ENCODE measurements at regions not wholly inside any gene's neighbourhood (a gene's known extent, or its start where the extent isn't known, plus 50 kb on each side); places are given as distances from the start of the nearest gene placed in this dataset.

DNA sequence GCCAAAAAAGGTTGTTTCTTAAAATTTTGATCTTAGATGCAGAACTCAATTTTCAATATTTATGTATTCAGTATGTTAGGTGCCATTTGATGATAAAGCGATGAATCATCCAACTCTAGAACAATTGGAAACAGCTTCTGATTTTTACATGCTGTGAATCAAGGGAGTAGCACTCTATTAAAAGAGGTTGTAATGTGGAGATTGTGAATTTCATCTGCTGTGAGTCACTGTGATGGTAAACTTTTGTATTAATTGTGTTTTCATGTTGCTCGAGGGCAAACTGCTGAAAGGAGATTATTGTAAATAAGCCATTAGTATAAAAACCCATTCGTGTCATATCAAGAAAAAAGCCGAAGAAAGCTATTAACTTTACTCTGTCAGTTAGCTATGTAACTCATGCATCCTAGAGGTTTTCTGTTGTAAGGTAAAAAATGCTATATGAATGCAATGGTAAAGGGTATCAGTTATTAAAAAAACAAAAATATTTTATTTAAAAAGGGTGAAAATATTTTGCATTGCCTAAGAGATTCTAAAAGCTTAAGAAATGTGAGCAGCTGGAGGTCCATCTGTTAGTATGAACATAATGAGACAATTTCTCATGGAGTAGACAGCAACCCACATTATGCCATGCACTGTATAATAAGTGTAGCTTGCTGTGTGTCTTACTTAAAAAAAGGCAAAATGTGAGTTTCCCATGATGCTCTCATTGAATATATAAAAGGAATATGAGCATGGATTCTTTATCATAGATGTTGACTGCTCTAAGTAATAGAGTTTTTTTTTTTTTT is 511.0 kb upstream of the PCDH15 start:
- Histone ChIP-seq H3K9me3 (replicated peaks; ENCODE audit: control insufficient read depth, insufficient read depth, low read length) (no peaks in the 10 kb centered on the region), H2AFZ (ENCODE audit: control insufficient read depth, low read depth, low read length) (no peak overlapping the region), H3K4me3 (no peak overlapping the region), H3K79me2 (ENCODE audit: control insufficient read depth, insufficient read depth, low read length) (no peaks in the 10 kb centered on the region), H3K9ac (ENCODE audit: control insufficient read depth, insufficient read depth, low read length) (no peak overlapping the region), H3K4me1 (ENCODE audit: control insufficient read depth, insufficient read depth, low read length) (no peaks in the 10 kb centered on the region), H3K27ac (ENCODE audit: control insufficient read depth, insufficient read depth) (no peak overlapping the region), H4K20me1 (ENCODE audit: control insufficient read depth, insufficient read depth) (no peaks in the 10 kb centered on the region), H3K4me2 (ENCODE audit: control insufficient read depth, insufficient read depth) (no peak overlapping the region), H3K36me3 (ENCODE audit: control insufficient read depth in 2 of 2, insufficient read depth in 2 of 2, low read length in 1 of 2) (no peaks in the 10 kb centered on the region), H3K27me3 (replicated peaks in 1 of 2; ENCODE audit: control insufficient read depth in 2 of 2, insufficient read depth in 2 of 2, low read length in 1 of 2) (no peaks in the 10 kb centered on the region)
- SMC1A ChIA-PET (ENCODE audit: uncharacterized antibody, unreplicated experiment) = no interaction called here
- DNase-seq (ENCODE audit: low read depth, low spot score) = no peak
- no peak for FAIRE-seq
- CTCF ChIA-PET = no interaction called here
- in situ Hi-C loops (cut with MboI) (no loop called here), intact Hi-C loops (cut with micrococcal nuclease; ENCODE audit: unreplicated experiment) (no loop called here)
- TF ChIP-seq, protein P1, sequence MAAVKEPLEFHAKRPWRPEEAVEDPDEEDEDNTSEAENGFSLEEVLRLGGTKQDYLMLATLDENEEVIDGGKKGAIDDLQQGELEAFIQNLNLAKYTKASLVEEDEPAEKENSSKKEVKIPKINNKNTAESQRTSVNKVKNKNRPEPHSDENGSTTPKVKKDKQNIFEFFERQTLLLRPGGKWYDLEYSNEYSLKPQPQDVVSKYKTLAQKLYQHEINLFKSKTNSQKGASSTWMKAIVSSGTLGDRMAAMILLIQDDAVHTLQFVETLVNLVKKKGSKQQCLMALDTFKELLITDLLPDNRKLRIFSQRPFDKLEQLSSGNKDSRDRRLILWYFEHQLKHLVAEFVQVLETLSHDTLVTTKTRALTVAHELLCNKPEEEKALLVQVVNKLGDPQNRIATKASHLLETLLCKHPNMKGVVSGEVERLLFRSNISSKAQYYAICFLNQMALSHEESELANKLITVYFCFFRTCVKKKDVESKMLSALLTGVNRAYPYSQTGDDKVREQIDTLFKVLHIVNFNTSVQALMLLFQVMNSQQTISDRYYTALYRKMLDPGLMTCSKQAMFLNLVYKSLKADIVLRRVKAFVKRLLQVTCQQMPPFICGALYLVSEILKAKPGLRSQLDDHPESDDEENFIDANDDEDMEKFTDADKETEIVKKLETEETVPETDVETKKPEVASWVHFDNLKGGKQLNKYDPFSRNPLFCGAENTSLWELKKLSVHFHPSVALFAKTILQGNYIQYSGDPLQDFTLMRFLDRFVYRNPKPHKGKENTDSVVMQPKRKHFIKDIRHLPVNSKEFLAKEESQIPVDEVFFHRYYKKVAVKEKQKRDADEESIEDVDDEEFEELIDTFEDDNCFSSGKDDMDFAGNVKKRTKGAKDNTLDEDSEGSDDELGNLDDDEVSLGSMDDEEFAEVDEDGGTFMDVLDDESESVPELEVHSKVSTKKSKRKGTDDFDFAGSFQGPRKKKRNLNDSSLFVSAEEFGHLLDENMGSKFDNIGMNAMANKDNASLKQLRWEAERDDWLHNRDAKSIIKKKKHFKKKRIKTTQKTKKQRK (IDR thresholded peaks at IDR 0.05; ENCODE audit: low read depth, low read length) = no peak
- TF ChIP-seq LARP7 (IDR thresholded peaks at IDR 0.05) (no peak), KLF5 (IDR thresholded peaks at IDR 0.05; ENCODE audit: partially characterized antibody) (no peak), ZNF24 (IDR thresholded peaks at IDR 0.05) (no peak), RELA (IDR thresholded peaks at IDR 0.05; ENCODE audit: borderline replicate concordance, partially characterized antibody) (no peak), ZBTB4 (CRISPR knock-in tag; IDR thresholded peaks at IDR 0.05) (no peak), BCL11A (IDR thresholded peaks at IDR 0.05; ENCODE audit: low read depth, low read length) (no peak), BHLHE40 (IDR thresholded peaks at IDR 0.05; ENCODE audit: borderline replicate concordance in 1 of 2, low read depth in 2 of 2, low read length in 1 of 2) (no peak), GABPA (IDR thresholded peaks at IDR 0.05; ENCODE audit: low read depth) (no peak), ZNF592 (IDR thresholded peaks at IDR 0.05) (no peak), ZZZ3 (IDR thresholded peaks at IDR 0.05; ENCODE audit: control insufficient read depth, insufficient read length, low read depth) (no peak), MXI1 (IDR thresholded peaks at IDR 0.05; ENCODE audit: low read depth, low read length) (no peak), PAX8 (IDR thresholded peaks at IDR 0.05) (no peak)
- no TSS peak for BruUV-seq (replicated peaks)
- POLR2A ChIA-PET = no interaction called here
- WGBS (ENCODE audit: insufficient coverage, insufficient replicate concordance, low lambda C conversion rate, missing lambda C conversion rate) = 46% methylated on average over 4 of the region's 4 CpGs
- no peak for ATAC-seq
- RAD21 ChIA-PET (ENCODE audit: unreplicated experiment) = no interaction called here
